ENCODE measurements at regions not wholly inside any gene's neighbourhood (a gene's known extent, or its start where the extent isn't known, plus 50 kb on each side); places are given as distances from the start of the nearest gene placed in this dataset.
A peak's percentile ranks its signal among the peaks of the same experiment; 100 is the strongest.

DNA sequence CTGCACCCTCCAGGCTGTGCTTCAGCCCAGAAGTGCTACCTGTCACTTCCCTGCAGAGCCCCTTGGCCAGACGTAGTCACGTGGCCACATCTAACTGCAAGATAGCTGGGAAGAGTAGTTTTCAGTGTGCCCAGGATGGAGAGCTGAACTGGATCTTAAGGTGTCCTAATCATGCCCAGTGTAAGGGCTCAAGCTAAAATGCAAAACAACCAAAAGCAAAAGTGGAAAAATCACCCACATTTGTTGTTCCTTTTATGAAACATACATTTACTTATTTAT lies 59.4 kb upstream of the ROR1 start:
- TF ChIP-seq EZH2phosphoT487 (IDR thresholded peaks at IDR 0.05; ENCODE audit: borderline replicate concordance): no peak
- no peak for TF ChIP-seq ZFX (IDR thresholded peaks at IDR 0.05)
- TF ChIP-seq, protein P1, sequence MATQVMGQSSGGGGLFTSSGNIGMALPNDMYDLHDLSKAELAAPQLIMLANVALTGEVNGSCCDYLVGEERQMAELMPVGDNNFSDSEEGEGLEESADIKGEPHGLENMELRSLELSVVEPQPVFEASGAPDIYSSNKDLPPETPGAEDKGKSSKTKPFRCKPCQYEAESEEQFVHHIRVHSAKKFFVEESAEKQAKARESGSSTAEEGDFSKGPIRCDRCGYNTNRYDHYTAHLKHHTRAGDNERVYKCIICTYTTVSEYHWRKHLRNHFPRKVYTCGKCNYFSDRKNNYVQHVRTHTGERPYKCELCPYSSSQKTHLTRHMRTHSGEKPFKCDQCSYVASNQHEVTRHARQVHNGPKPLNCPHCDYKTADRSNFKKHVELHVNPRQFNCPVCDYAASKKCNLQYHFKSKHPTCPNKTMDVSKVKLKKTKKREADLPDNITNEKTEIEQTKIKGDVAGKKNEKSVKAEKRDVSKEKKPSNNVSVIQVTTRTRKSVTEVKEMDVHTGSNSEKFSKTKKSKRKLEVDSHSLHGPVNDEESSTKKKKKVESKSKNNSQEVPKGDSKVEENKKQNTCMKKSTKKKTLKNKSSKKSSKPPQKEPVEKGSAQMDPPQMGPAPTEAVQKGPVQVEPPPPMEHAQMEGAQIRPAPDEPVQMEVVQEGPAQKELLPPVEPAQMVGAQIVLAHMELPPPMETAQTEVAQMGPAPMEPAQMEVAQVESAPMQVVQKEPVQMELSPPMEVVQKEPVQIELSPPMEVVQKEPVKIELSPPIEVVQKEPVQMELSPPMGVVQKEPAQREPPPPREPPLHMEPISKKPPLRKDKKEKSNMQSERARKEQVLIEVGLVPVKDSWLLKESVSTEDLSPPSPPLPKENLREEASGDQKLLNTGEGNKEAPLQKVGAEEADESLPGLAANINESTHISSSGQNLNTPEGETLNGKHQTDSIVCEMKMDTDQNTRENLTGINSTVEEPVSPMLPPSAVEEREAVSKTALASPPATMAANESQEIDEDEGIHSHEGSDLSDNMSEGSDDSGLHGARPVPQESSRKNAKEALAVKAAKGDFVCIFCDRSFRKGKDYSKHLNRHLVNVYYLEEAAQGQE (IDR thresholded peaks at IDR 0.05; ENCODE audit: low read depth): no peak
- TF ChIP-seq, protein P2, sequence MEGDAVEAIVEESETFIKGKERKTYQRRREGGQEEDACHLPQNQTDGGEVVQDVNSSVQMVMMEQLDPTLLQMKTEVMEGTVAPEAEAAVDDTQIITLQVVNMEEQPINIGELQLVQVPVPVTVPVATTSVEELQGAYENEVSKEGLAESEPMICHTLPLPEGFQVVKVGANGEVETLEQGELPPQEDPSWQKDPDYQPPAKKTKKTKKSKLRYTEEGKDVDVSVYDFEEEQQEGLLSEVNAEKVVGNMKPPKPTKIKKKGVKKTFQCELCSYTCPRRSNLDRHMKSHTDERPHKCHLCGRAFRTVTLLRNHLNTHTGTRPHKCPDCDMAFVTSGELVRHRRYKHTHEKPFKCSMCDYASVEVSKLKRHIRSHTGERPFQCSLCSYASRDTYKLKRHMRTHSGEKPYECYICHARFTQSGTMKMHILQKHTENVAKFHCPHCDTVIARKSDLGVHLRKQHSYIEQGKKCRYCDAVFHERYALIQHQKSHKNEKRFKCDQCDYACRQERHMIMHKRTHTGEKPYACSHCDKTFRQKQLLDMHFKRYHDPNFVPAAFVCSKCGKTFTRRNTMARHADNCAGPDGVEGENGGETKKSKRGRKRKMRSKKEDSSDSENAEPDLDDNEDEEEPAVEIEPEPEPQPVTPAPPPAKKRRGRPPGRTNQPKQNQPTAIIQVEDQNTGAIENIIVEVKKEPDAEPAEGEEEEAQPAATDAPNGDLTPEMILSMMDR (IDR thresholded peaks at IDR 0.05 in 2 of 3, conservative IDR thresholded peaks at IDR 0.05 in 1 of 3; ENCODE audit: borderline replicate concordance in 1 of 3, insufficient read depth in 1 of 3, low read depth in 2 of 3, low read length in 2 of 3): no peak
- no peak for TF ChIP-seq EZH2 (IDR thresholded peaks at IDR 0.05)
- TF ChIP-seq SP1 (IDR thresholded peaks at IDR 0.05; ENCODE audit: low read depth): 0 out of 2 replicates have a peak, but pooled peaks have one; percentile 2
- no peak for TF ChIP-seq POLR2A (IDR thresholded peaks at IDR 0.05; ENCODE audit: borderline replicate concordance, extremely low read depth, insufficient read depth, insufficient read length)
- no peak for TF ChIP-seq SIN3A (IDR thresholded peaks at IDR 0.05; ENCODE audit: low read depth)

All from HCT116 (cell line).